Upper lobe of left lung (tissue), 4 donors: ENCODE measurements at regions not wholly inside any gene's neighbourhood (a gene's known extent, or its start where the extent isn't known, plus 50 kb on each side); places are given as distances from the start of the nearest gene placed in this dataset.

Experiments used
- CTCF ChIP-seq, 6 experiments: fragments of 450-650 bp in 4 of 6; fragments of 200-600 bp in 2 of 6; sonication (generic) in 2 of 6; IDR thresholded peaks; one replicate each; pipeline ENCODE4 v1.5.1; 2016 to 2019; ENCODE audit warnings: antibody characterized with exemption in 6 of 6
- EP300 ChIP-seq, 4 donors: sonication (generic); formaldehyde crosslinking; IDR thresholded peaks; one replicate each; pipeline ENCODE4 v1.5.1; 2017; ENCODE audit warnings: antibody characterized with exemption in 4 of 4, control low read depth in 2 of 4
- POLR2AphosphoS5 ChIP-seq, 2 donors: sonication (generic); formaldehyde crosslinking; IDR thresholded peaks; one replicate each; pipeline ENCODE4 v1.5.1; 2017; ENCODE audit warnings: antibody characterized with exemption in 2 of 2

- no peak for TF ChIP-seq CTCF (IDR thresholded peaks at IDR 0.05)
- TF ChIP-seq POLR2AphosphoS5 (IDR thresholded peaks at IDR 0.05) = no peak
- TF ChIP-seq EP300 (IDR thresholded peaks at IDR 0.05) = no peak
These were observed 184.7 kb upstream of the PREP start for GRCh38 chr6:105587349-105588122.
